Tibial nerve (tissue), 3 donors: ENCODE measurements at regions not wholly inside any gene's neighbourhood (a gene's known extent, or its start where the extent isn't known, plus 50 kb on each side); places are given as distances from the start of the nearest gene placed in this dataset.

Experiments
- POLR2A ChIP-seq, 2 donors: fragments of 450-650 bp; IDR thresholded peaks; one replicate each; pipeline ENCODE4 v1.6.1; 2017; ENCODE audit warnings: antibody characterized with exemption in 2 of 2, mild to moderate bottlenecking in 2 of 2, moderate library complexity in 2 of 2
- TF ChIP-seq, protein P1 (sequence below), 5 experiments: fragments of 200-600 bp in 3 of 5; fragments of 450-650 bp in 2 of 5; sonication (generic) in 3 of 5; IDR thresholded peaks; one replicate each; pipeline ENCODE4 v1.5.1; 2016 to 2019; ENCODE audit warnings: antibody characterized with exemption in 5 of 5, mild to moderate bottlenecking in 3 of 5, moderate library complexity in 2 of 5

DNA sequence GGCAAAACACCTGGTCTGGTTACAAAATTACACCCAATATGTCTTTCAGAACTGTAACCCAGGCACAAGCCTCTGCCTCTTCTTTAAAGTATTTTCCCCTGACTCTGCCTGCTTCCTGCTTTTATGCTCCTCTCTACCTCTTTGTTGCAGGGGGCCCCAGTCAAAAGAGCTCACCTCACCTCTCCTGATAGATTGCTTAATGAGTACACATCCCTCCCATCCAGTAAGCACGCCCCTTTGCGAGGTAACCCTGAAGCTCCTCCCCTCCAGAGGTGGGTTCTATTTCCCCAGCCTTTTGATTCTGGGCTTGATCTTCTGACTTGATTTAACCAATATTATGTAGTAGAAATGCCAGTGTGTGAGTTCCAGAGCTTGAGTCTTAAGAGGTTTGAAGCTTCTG, 56.6 kb upstream of the EYA2 start:
- no peak for TF ChIP-seq POLR2A (IDR thresholded peaks at IDR 0.05)
- TF ChIP-seq, protein P1, sequence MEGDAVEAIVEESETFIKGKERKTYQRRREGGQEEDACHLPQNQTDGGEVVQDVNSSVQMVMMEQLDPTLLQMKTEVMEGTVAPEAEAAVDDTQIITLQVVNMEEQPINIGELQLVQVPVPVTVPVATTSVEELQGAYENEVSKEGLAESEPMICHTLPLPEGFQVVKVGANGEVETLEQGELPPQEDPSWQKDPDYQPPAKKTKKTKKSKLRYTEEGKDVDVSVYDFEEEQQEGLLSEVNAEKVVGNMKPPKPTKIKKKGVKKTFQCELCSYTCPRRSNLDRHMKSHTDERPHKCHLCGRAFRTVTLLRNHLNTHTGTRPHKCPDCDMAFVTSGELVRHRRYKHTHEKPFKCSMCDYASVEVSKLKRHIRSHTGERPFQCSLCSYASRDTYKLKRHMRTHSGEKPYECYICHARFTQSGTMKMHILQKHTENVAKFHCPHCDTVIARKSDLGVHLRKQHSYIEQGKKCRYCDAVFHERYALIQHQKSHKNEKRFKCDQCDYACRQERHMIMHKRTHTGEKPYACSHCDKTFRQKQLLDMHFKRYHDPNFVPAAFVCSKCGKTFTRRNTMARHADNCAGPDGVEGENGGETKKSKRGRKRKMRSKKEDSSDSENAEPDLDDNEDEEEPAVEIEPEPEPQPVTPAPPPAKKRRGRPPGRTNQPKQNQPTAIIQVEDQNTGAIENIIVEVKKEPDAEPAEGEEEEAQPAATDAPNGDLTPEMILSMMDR (IDR thresholded peaks at IDR 0.05) = no peak
